ENCODE measurements at regions not wholly inside any gene's neighbourhood (a gene's known extent, or its start where the extent isn't known, plus 50 kb on each side); places are given as distances from the start of the nearest gene placed in this dataset.

DNA sequence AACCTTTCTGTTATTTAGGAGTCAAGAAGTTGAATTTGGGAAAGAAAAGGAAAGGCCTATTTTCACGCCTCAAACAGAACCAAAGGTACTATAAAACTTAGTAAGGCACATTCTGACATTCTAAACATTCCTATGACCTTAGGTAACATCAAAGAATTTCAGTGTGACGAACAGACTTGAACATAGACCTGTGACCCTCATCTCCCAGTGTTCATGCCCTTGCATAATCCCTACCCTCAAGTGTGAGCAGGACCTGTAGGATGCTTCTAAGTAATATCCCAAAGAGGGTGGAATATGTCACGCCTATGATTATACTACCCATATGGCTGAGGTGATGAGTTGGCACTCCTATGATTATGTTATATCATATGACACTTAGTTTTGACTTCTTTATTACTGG, 540.9 kb downstream of the KIF4B start:
- TF ChIP-seq, protein P1, sequence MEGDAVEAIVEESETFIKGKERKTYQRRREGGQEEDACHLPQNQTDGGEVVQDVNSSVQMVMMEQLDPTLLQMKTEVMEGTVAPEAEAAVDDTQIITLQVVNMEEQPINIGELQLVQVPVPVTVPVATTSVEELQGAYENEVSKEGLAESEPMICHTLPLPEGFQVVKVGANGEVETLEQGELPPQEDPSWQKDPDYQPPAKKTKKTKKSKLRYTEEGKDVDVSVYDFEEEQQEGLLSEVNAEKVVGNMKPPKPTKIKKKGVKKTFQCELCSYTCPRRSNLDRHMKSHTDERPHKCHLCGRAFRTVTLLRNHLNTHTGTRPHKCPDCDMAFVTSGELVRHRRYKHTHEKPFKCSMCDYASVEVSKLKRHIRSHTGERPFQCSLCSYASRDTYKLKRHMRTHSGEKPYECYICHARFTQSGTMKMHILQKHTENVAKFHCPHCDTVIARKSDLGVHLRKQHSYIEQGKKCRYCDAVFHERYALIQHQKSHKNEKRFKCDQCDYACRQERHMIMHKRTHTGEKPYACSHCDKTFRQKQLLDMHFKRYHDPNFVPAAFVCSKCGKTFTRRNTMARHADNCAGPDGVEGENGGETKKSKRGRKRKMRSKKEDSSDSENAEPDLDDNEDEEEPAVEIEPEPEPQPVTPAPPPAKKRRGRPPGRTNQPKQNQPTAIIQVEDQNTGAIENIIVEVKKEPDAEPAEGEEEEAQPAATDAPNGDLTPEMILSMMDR (IDR thresholded peaks at IDR 0.05; ENCODE audit: borderline replicate concordance, extremely low read depth, low read length, poor library complexity, severe bottlenecking) = no peak
- no peak for TF ChIP-seq EZH2 (IDR thresholded peaks at IDR 0.05; ENCODE audit: borderline replicate concordance, low read depth, low read length, severe bottlenecking)

Measured in DND-41 (cell line).